ENCODE measurements at regions not wholly inside any gene's neighbourhood (a gene's known extent, or its start where the extent isn't known, plus 50 kb on each side); places are given as distances from the start of the nearest gene placed in this dataset.

GRCh38 chr6:6968731-6969552 lies 138.8 kb upstream of the RREB1 start (continued):
- peak; percentile 52; the same call in 1 of the 2 replicates for TF ChIP-seq AFF4 (CRISPR knock-in tag; IDR thresholded peaks at IDR 0.05)
- peak; percentile 57; the same call in 1 of the 2 replicates for TF ChIP-seq STAT5A (IDR thresholded peaks at IDR 0.05; ENCODE audit: borderline replicate concordance, low read length)
- no peak for TF ChIP-seq CXXC5 (CRISPR knock-in tag; IDR thresholded peaks at IDR 0.05)
- TF ChIP-seq ATF1 (CRISPR knock-in tag; IDR thresholded peaks at IDR 0.05), result no peak
- TF ChIP-seq ATF1 (tag; IDR thresholded peaks at IDR 0.05), result peak; percentile 44
- 0 out of 2 replicates have a peak, but pooled peaks have one; percentile 46 for TF ChIP-seq CHAMP1 (IDR thresholded peaks at IDR 0.05)
- peak; percentile 81; the same call in 1 of the 2 replicates for TF ChIP-seq ZC3H8 (IDR thresholded peaks at IDR 0.05)
- peak; percentile 28; the same call in 1 of the 2 replicates for TF ChIP-seq REST (IDR thresholded peaks at IDR 0.05; ENCODE audit: borderline replicate concordance)
- TF ChIP-seq REST (CRISPR knock-in tag; IDR thresholded peaks at IDR 0.05; ENCODE audit: low read depth), result no peak
- peak; percentile 16; the same call in 1 of the 2 replicates for TF ChIP-seq PHB2 (IDR thresholded peaks at IDR 0.05; ENCODE audit: low read depth)

Measured in K562 (cell line).